WTC11 (cell line): ENCODE measurements at regions not wholly inside any gene's neighbourhood (a gene's known extent, or its start where the extent isn't known, plus 50 kb on each side); places are given as distances from the start of the nearest gene placed in this dataset.

Experiments used
- ESRRA ChIP-seq: sonication (generic); formaldehyde crosslinking; IDR thresholded peaks from 2 replicates; pipeline ENCODE4 v1.8.1; 2022; ENCODE audit warnings: mild to moderate bottlenecking, missing genetic modification reagents, borderline replicate concordance
- GRHL2 ChIP-seq: fragments of 250-450 bp; sonication (Bioruptor Pico); IDR thresholded peaks from 2 replicates; pipeline ENCODE4 v1.8.0; 2022; ENCODE audit warnings: mild to moderate bottlenecking, moderate library complexity; ENCODE audit not compliant: insufficient replicate concordance, severe bottlenecking
- MLX ChIP-seq: sonication (generic); formaldehyde crosslinking; IDR thresholded peaks from 2 replicates; pipeline ENCODE4 v1.8.1; 2023; ENCODE audit warnings: mild to moderate bottlenecking, missing genetic modification reagents, moderate library complexity
- SP1 ChIP-seq: sonication (generic); formaldehyde crosslinking; conservative IDR thresholded peaks from 2 replicates; pipeline ENCODE4 v1.8.1; 2022; ENCODE audit warnings: missing genetic modification reagents
- TP53 ChIP-seq: sonication (generic); formaldehyde crosslinking; IDR thresholded peaks from 2 replicates; pipeline ENCODE4 v1.8.1; 2023; ENCODE audit warnings: mild to moderate bottlenecking, missing genetic modification reagents
- USF1 ChIP-seq: sonication (generic); formaldehyde crosslinking; IDR thresholded peaks from 2 replicates; pipeline ENCODE4 v1.8.0; 2022; ENCODE audit warnings: mild to moderate bottlenecking, missing genetic modification reagents
- ZNF263 ChIP-seq: sonication (generic); formaldehyde crosslinking; IDR thresholded peaks from 2 replicates; pipeline ENCODE4 v1.8.1; 2022; ENCODE audit warnings: low read depth, mild to moderate bottlenecking, moderate library complexity, missing genetic modification reagents
- TF ChIP-seq, protein P1 (sequence below): fragments of 200-600 bp; IDR thresholded peaks from 2 replicates; pipeline ENCODE4 v1.8.0; 2022; ENCODE audit warnings: antibody characterized with exemption
- TF ChIP-seq, protein P2 (sequence below): fragments of 250-450 bp; sonication (Bioruptor Pico); IDR thresholded peaks from 2 replicates; pipeline ENCODE4 v1.9.0; 2021; ENCODE audit warnings: moderate library complexity, mild to moderate bottlenecking, inconsistent platforms, borderline replicate concordance
- TF ChIP-seq, protein P3 (sequence below): sonication (generic); formaldehyde crosslinking; IDR thresholded peaks from 2 replicates; pipeline ENCODE4 v1.8.0; 2022; ENCODE audit warnings: mild to moderate bottlenecking, missing genetic modification reagents
- TF ChIP-seq, protein P4 (sequence below): sonication (generic); formaldehyde crosslinking; IDR thresholded peaks from 2 replicates; pipeline ENCODE4 v1.8.0; 2022; ENCODE audit warnings: mild to moderate bottlenecking, missing genetic modification reagents

- TF ChIP-seq SP1 (CRISPR knock-in tag): no peak
- TF ChIP-seq, protein P1, sequence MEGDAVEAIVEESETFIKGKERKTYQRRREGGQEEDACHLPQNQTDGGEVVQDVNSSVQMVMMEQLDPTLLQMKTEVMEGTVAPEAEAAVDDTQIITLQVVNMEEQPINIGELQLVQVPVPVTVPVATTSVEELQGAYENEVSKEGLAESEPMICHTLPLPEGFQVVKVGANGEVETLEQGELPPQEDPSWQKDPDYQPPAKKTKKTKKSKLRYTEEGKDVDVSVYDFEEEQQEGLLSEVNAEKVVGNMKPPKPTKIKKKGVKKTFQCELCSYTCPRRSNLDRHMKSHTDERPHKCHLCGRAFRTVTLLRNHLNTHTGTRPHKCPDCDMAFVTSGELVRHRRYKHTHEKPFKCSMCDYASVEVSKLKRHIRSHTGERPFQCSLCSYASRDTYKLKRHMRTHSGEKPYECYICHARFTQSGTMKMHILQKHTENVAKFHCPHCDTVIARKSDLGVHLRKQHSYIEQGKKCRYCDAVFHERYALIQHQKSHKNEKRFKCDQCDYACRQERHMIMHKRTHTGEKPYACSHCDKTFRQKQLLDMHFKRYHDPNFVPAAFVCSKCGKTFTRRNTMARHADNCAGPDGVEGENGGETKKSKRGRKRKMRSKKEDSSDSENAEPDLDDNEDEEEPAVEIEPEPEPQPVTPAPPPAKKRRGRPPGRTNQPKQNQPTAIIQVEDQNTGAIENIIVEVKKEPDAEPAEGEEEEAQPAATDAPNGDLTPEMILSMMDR: no peak
- TF ChIP-seq, protein P2, sequence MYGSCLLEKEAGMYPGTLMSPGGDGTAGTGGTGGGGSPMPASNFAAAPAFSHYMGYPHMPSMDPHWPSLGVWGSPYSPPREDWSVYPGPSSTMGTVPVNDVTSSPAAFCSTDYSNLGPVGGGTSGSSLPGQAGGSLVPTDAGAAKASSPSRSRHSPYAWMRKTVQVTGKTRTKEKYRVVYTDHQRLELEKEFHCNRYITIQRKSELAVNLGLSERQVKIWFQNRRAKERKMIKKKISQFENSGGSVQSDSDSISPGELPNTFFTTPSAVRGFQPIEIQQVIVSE: no peak
- no peak for TF ChIP-seq ZNF263
- TF ChIP-seq ESRRA: no peak
- no peak for TF ChIP-seq TP53 (CRISPR knock-in tag)
- no peak for TF ChIP-seq MLX (CRISPR knock-in tag)
- no peak for TF ChIP-seq GRHL2 (CRISPR knock-in tag)
- TF ChIP-seq, protein P3, sequence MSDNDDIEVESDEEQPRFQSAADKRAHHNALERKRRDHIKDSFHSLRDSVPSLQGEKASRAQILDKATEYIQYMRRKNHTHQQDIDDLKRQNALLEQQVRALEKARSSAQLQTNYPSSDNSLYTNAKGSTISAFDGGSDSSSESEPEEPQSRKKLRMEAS: no peak
- no peak for TF ChIP-seq USF1
- TF ChIP-seq, protein P4, sequence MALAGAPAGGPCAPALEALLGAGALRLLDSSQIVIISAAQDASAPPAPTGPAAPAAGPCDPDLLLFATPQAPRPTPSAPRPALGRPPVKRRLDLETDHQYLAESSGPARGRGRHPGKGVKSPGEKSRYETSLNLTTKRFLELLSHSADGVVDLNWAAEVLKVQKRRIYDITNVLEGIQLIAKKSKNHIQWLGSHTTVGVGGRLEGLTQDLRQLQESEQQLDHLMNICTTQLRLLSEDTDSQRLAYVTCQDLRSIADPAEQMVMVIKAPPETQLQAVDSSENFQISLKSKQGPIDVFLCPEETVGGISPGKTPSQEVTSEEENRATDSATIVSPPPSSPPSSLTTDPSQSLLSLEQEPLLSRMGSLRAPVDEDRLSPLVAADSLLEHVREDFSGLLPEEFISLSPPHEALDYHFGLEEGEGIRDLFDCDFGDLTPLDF (CRISPR knock-in tag): no peak
Measured at GRCh38 chr4:111204797-111205196, 581.9 kb upstream of the PITX2 start.
